HG03520 (cell line): ENCODE measurements at regions not wholly inside any gene's neighbourhood (a gene's known extent, or its start where the extent isn't known, plus 50 kb on each side); places are given as distances from the start of the nearest gene placed in this dataset.

Source experiments
- ATAC-seq: cut with Tn5 transposase; IDR thresholded peaks from one replicate; pipeline ENCODE4 v1.9.1; 2021; ENCODE audit warnings: mild to moderate bottlenecking, moderate library complexity; ENCODE audit not compliant: unreplicated experiment

DNA sequence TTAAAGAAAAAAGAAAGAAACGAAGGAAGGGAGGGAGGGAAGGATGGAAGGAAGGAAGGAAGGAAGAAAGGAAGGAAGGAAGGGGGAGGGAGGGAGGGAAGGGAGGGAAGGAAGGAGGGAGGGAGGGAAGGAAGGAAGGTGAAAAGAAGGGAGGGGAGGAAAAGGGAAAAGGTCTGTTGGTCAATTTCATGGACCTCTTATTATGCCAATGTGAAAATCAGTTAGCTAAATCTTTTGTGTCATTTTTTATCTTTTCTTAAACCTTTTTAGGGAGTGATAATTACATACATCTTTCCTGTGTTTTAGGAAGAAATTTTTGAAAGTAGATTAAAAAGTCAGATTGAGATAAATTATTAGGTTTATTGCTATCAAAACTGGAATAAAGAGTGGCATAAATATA is 670.2 kb upstream of the CITED2 start:
- no peak for ATAC-seq

DNA sequence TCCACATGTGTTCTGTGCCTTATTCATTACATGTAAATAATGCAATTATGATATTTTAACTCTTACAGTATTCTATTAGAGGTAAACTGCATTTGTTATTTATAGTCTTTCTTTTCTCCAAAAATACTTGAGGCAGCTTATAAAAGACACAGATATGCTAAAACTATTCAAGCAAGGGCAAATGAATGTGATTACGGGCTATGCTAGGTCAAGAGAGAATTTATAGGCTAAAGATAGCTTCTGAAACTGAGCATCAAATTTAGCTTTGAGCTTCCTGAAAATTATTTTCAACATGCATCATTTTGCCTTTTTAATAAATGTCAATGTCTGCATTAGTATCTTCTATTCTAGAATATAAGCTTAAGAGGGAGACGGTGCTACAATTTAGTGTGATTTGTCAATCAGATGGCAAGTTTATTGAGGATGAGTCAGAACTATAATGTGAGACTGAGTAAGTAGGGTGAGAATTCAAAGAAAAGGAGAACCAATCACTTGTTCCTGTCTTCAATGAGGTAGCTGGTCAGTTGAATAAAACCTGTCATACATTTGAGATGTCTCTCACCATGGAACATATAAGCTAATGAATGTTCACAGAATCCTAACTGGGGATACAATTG is 669.4 kb upstream of the CITED2 start:
- no peak for ATAC-seq

- ATAC-seq, result no peak
Measured at GRCh38 chr6:140043357-140043756, 668.9 kb upstream of the CITED2 start.

- no peak for ATAC-seq
Measured at GRCh38 chr6:140041571-140042332, 667.3 kb upstream of the CITED2 start.

DNA sequence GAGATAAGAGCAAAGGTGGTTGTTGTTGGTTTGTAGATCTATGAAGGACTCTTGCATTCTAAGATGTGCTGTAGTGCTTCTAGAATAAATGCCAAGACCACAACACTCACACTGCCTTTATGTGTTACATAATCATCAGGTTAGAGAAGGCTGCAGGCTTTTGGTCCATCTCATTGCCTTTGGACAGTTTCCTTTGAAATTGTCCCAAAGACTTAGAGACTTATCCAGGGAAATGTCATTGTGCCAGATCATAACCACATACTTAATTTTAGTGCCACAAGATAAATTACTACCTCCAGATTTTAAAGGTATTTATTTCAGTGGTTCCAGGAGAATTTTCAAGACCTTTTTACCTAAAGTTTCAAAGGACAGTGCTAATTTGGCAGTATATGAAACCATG is 666.6 kb upstream of the CITED2 start:
- ATAC-seq, result no peak

DNA sequence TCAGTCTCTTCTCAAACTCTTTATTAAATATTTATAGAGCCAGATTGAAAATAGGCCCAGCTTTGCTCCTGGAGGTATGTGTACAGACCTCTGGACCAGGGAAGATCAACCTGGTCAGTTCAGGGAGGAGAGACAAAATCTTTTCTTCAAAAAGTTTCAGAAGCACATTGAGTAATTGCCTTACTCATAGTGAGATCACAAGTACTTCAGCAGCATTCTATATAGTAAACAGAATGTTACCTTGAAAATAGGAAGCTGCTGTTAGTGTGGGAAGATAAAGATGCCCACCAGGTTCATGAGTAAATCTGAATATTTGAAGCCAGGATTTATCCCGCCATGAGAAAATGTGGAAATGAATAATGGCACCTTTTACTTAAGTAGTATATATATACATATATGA is 665.9 kb upstream of the CITED2 start:
- ATAC-seq, result no peak

DNA sequence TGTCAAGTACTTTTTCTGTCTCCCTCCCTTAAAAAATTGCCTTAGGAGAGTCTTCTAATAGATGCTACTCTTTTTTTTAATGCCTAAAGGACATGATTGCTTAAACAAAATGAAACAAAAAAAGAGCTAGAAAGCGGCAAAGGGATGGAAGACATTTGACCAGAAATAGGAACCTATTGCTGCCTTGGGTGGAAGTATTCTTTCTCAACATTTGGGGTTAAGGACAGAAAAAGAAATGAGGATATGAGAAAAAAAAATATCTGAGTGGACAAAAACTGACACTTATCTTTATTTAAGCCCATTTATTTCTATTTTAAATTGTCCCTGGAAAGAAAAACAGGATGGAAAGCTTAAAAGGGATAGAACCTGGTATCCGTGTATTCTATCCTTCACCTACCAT is 664.9 kb upstream of the CITED2 start:
- no peak for ATAC-seq

GRCh38 chr6:140036196-140036595 is 661.7 kb upstream of the CITED2 start:
- ATAC-seq, result no peak

DNA sequence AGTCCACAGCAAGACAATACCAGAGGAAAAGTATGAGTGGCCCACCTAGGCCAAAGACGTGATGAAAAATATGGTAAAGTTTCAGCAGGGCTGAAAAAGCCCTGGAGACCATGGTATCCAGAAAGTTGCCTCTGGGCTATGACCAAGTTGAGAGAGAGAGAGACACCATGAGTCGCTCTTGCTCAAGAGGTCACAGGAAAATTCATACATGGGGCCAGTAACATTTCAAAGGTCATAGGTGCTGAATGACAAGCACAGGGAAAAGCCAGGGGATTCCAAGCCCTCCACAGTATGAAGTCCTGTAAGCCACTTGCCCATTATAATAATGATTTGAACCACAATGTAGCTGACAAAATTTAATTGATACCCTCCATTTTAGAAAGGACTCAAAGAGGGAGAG is 657.7 kb upstream of the CITED2 start:
- no peak for ATAC-seq

- no peak for ATAC-seq
Measured at GRCh38 chr6:140029551-140029950, 655.1 kb upstream of the CITED2 start.

DNA sequence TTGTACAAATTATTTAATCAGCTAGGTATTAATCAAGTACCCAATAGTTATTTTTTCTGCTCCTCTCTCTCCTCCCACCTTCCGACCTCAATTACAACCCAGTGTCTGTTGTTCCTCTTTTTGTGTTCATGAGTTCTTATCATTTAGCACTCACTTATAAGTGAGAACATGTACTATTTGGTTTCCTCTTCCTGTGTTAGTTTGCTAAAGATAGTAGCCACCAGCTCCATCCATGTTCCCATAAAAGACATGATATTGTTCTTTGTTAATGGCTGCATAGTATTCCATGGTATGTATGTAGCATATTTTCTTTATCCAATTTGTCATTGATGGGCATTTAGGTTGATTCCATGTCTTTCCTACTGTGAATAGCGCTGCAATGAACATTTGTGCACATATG is 652.8 kb upstream of the CITED2 start:
- ATAC-seq, result no peak

GRCh38 chr6:140026546-140026945 is 652.1 kb upstream of the CITED2 start:
- no peak for ATAC-seq

- no peak for ATAC-seq
Measured at GRCh38 chr6:140025171-140025570, 650.7 kb upstream of the CITED2 start.

DNA sequence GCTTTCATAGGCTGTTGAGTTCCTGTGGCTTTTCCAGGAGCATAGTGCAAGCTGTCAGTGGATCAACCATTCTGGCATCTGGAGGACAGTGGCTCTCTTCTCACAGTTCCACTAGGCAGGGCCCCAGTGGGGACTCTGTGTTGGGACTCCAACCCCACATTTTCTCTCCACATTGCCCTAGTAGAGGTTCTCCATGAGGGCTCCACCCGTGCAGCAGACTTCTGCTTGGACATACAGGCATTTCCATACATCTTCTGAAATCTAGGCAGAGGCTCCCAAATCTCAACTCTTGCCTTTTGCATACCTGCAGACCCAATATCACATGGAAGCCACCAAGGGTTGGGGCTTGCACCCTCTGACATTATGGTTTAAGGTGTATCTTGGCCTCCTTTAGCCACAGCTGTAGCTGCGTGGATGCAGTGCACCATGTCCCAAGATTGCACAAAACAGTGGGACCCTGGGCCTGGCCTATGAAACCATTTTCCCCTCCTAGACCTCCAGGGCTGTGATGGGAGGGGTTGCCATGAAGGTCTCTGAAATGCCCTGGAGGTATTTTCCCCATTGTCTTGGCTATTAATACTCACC is 645.9 kb upstream of the CITED2 start:
- no peak for ATAC-seq

DNA sequence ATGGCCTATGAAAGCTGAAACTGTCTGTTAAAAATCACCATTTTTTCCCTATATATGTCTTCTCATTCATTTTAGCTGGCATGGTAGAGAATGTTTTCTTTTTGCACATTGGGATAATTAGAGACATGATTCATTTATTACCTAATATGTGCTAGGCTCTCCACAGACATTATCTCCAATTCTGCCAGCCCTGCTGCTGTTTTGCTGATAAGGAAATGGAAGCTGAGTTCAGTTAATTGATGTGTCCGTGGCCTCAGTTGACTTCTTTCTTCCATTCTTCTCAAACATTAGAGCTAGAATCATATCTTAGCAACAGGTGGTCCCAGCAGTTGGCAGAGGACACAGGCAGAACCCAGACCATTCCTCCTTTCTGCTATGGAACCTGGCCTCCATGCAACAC is 644.1 kb upstream of the CITED2 start:
- ATAC-seq, result no peak

DNA sequence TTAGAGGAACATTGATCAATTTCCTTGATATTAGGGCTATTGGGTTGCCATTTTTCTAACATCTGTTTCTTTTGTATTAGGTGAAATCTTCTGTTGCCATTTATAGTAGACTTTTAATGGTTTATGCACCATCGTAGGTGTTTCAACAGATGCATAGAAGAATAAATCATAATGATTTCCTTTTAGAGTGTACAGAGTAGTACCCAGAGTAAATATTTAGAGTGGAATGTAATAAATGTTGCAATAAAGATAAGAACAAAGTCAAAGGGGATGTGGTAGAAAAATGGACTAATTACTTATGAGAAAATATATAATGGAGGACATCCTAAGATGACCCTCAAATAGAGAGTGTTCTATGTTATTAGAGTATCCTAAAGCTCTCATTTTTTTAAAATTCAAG is 643.0 kb upstream of the CITED2 start:
- ATAC-seq, result no peak

DNA sequence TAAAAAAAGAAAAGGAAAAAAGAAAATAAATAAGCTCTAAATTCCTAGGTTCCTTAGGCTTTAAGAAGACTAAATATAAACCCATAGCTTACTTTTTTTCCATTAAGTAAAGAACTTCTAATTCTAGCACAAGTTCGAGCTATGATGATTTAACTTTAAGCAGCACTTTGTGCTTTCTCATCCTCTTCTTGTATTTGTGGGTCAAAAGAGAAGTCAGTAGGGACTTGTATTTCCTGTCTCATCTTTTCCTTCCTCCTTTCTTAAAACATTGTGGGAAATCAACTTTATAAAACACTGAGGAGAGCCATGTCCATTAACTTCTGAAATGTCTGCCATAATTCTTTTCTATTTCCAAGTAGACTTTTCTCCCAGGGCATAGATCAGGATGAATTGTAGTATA is 637.7 kb upstream of the CITED2 start:
- no peak for ATAC-seq

DNA sequence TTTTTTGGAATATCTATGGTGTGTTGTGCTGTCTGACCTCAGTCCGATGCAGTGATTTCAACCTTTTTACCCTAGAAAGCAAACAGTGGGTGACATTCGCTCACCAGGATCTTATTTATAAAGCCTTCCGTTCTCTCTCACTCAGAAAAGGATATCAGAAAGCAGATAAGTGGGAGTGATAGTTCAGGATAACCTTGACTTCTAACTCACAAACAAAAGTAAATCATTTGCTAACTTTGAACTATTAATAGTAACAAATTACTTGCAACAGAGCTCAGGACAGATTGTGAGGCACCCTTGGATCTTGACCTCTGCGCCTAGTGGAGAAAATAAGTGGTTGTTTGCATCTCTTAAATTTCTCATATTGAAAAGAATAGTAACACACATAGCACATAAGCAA is 637.1 kb upstream of the CITED2 start:
- ATAC-seq, result no peak

DNA sequence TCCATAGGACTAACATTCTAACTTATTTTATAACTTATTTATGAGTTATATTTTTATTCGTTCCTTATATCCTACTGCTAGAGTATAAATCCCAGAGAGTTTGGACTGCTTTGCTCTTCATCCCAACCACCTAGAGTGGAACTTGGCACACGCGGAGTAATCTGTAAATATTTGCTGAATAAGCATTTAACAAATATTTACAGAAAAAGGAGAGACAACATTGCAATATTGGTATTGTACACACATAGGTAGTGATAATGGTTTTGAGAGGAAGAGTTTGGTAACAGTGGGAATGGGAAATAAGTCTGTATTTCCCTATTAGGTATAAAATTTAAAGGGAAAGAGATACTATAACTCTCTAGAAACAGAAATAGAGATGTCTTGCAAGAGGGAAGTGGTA is 634.8 kb upstream of the CITED2 start:
- ATAC-seq, result no peak

GRCh38 chr6:140007525-140007924 is 633.1 kb upstream of the CITED2 start:
- no peak for ATAC-seq

GRCh38 chr6:140003217-140003616 is 628.8 kb upstream of the CITED2 start:
- no peak for ATAC-seq

GRCh38 chr6:140002396-140003022 is 628.1 kb upstream of the CITED2 start:
- ATAC-seq, result no peak
